Hematopoietic multipotent progenitor cell treated with erythropoietin and hydrocortisone succinate and interleukin-3 and kit ligand, for 4 days (in vitro differentiated cells): ENCODE measurements at regions not wholly inside any gene's neighbourhood (a gene's known extent, or its start where the extent isn't known, plus 50 kb on each side); places are given as distances from the start of the nearest gene placed in this dataset.

ENCODE experiments used
- DNase-seq: peaks from one replicate; pipeline ENCODE4 v3.0.0-alpha.2; 2015

DNA sequence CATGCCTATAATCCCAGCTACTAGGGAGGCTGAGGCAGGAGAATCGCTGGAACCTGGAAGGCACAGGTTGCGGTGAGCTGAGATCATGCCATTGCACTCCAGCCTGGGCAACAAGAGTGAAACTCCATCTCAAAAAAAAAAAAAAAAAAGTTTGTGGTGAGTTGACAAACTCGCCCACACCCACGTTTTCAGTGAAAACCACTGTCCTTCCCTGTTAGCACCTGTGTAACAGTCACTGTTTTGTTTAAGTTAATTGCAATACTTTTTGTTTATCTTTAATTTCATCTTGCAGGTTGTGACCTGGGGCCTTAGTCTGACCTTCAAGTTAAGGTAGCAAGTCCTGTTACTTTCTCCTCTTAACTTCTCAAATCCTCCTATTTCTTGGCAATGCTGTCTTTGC lies 65.5 kb upstream of the SKOR2 start:
- no peak for DNase-seq

DNA sequence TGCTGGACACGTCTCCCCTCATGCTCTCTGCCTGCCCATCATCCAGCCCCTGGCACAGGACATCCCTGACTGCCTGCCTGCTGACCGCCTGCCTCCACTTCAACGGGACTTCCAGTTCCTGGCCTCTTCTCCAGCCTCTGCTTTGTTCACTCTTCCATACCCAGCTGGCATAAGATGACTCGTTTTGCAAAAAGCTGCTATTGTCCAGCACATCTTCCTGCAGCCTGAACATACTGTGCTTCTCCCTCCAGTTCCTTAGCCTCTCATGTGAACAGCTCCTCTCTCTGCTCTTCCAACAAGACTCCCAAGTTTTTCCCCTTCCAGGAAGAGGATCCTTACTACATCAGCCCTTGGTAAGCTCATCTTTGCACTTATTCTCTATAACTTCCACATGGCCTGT lies 62.4 kb upstream of the SKOR2 start:
- DNase-seq: no peak

DNA sequence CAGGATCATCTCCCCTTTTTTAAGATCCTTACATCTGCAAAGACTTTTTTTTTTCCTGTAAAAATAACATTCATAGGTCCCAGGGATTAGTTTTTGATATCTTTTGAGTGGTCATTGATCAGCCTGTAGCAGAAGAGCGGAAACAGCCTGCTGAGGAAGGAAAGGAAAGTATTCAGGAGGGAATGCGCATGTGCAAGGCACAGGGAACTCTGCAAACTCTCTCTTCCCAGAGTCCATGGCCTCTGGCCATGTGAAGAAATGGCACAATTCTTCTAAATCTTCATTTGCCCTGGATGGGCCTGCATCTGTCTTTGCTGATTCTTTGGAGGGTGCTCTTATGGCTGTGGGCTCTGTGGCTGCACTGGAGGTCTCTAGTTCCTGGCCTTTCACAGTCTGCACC lies 60.1 kb upstream of the SKOR2 start:
- no peak for DNase-seq
